Hepatocyte (in vitro differentiated cells): ENCODE measurements at regions not wholly inside any gene's neighbourhood (a gene's known extent, or its start where the extent isn't known, plus 50 kb on each side); places are given as distances from the start of the nearest gene placed in this dataset.

Source experiments
- DNase-seq: peaks from one replicate; pipeline ENCODE4 v3.0.0-alpha.2; 2016; ENCODE audit warnings: low spot score
- H2AFZ ChIP-seq: fragments of 200-600 bp; sonication (generic); 2 replicates; pipeline ENCODE4 v1.6.0; 2016; ENCODE audit warnings: antibody characterized with exemption, mild to moderate bottlenecking
- H3K27ac ChIP-seq: fragments of 200-600 bp; sonication (generic); 2 replicates; pipeline ENCODE4 v1.5.1; 2016; ENCODE audit warnings: mild to moderate bottlenecking
- H3K27me3 ChIP-seq: fragments of 200-600 bp; sonication (generic); 2 replicates; pipeline ENCODE4 v1.6.1; 2016
- H3K36me3 ChIP-seq: fragments of 200-600 bp; sonication (generic); replicated peaks from 2 replicates; pipeline ENCODE4 v1.5.1; 2016; ENCODE audit warnings: low read depth; ENCODE audit not compliant: insufficient read depth
- H3K4me1 ChIP-seq: fragments of 200-600 bp; sonication (generic); 2 replicates; pipeline ENCODE4 v1.5.1; 2016; ENCODE audit warnings: mild to moderate bottlenecking, moderate library complexity; ENCODE audit not compliant: insufficient read depth
- H3K4me2 ChIP-seq: fragments of 200-600 bp; sonication (generic); 2 replicates; pipeline ENCODE4 v1.6.0; 2016
- H3K4me3 ChIP-seq: fragments of 200-600 bp; sonication (generic); 2 replicates; pipeline ENCODE4 v1.5.1; 2016; ENCODE audit warnings: mild to moderate bottlenecking
- H3K79me2 ChIP-seq: fragments of 200-600 bp; sonication (generic); 2 replicates; pipeline ENCODE4 v1.6.0; 2017; ENCODE audit warnings: mild to moderate bottlenecking
- H3K9me2 ChIP-seq: fragments of 200-600 bp; sonication (generic); replicated peaks from 2 replicates; pipeline ENCODE4 v1.6.0; 2017; ENCODE audit warnings: mild to moderate bottlenecking; ENCODE audit not compliant: insufficient read depth
- H3K9me3 ChIP-seq: fragments of 200-600 bp; sonication (generic); 2 replicates; pipeline ENCODE4 v1.5.1; 2016; ENCODE audit warnings: low read depth, mild to moderate bottlenecking
- H4K20me1 ChIP-seq: fragments of 200-600 bp; sonication (generic); 2 replicates; pipeline ENCODE4 v1.6.0; 2016; ENCODE audit warnings: mild to moderate bottlenecking; ENCODE audit not compliant: insufficient read depth, poor library complexity, severe bottlenecking
- CTCF ChIP-seq: fragments of 200-600 bp; sonication (generic); IDR thresholded peaks from 2 replicates; pipeline ENCODE4 v1.5.1; 2016; ENCODE audit warnings: antibody characterized with exemption, mild to moderate bottlenecking; ENCODE audit not compliant: poor library complexity
- EZH2 ChIP-seq: fragments of 200-600 bp; sonication (generic); IDR thresholded peaks from 2 replicates; pipeline ENCODE4 v1.6.1; 2016; ENCODE audit warnings: antibody characterized with exemption, mild to moderate bottlenecking, borderline replicate concordance
- EZH2phosphoT487 ChIP-seq: fragments of 200-600 bp; sonication (generic); IDR thresholded peaks from one replicate; pipeline ENCODE4 v1.6.1; 2018; ENCODE audit warnings: antibody characterized with exemption, mild to moderate bottlenecking, low read depth, moderate library complexity; ENCODE audit not compliant: unreplicated experiment, severe bottlenecking
- WGBS: methylation state at CpG from one replicate; pipeline ENCODE4 v1.1.6; 2016; ENCODE audit warnings: low lambda C conversion rate; ENCODE audit errors: missing lambda C conversion rate; 5-methylcytosine and 5-hydroxymethylcytosine counted together

- no peaks in the 10 kb centered on the region for H3K9me3 ChIP-seq
- H3K36me3 ChIP-seq: no peaks in the 10 kb centered on the region
- no peaks in the 10 kb centered on the region for H3K9me2 ChIP-seq
- DNase-seq: no peak
- no peak overlapping the region for H3K4me2 ChIP-seq
- no peaks in the 10 kb centered on the region for H4K20me1 ChIP-seq
- no peaks in the 10 kb centered on the region for H3K79me2 ChIP-seq
- H3K27me3 ChIP-seq: no peaks in the 10 kb centered on the region
- no peak overlapping the region for H3K4me3 ChIP-seq
- H3K27ac ChIP-seq: no peak overlapping the region
- 90% methylated on average over 8 of the region's 8 CpGs for WGBS
- H3K4me1 ChIP-seq: no peaks in the 10 kb centered on the region
- H2AFZ ChIP-seq: no peak overlapping the region
- TF ChIP-seq CTCF (no peak), EZH2phosphoT487 (no peak), EZH2 (no peak)
These were observed 162.0 kb upstream of the MLN start for GRCh38 chr6:33965766-33966165.

- no peaks in the 10 kb centered on the region for H4K20me1 ChIP-seq
- no peak overlapping the region for H3K4me3 ChIP-seq
- no peaks in the 10 kb centered on the region for H3K79me2 ChIP-seq
- no peaks in the 10 kb centered on the region for H3K9me3 ChIP-seq
- no peak overlapping the region for H2AFZ ChIP-seq
- 81% methylated on average over 3 of the region's 3 CpGs for WGBS
- no peaks in the 10 kb centered on the region for H3K27me3 ChIP-seq
- no peaks in the 10 kb centered on the region for H3K4me1 ChIP-seq
- TF ChIP-seq EZH2: no peak
- TF ChIP-seq CTCF: no peak
- TF ChIP-seq EZH2phosphoT487: no peak
- no peak overlapping the region for H3K27ac ChIP-seq
- DNase-seq: no peak
- H3K9me2 ChIP-seq: no peaks in the 10 kb centered on the region
- H3K36me3 ChIP-seq: no peaks in the 10 kb centered on the region
- H3K4me2 ChIP-seq: no peak overlapping the region
These were observed 160.6 kb upstream of the MLN start for GRCh38 chr6:33964387-33964786.

GRCh38 chr6:33963136-33963750, 159.4 kb upstream of the MLN start:
- Histone ChIP-seq H3K4me2 (no peak overlapping the region), H3K4me1 (no peaks in the 10 kb centered on the region), H2AFZ (no peak overlapping the region), H4K20me1 (no peaks in the 10 kb centered on the region), H3K79me2 (no peaks in the 10 kb centered on the region), H3K9me3 (no peaks in the 10 kb centered on the region), H3K27ac (no peak overlapping the region), H3K9me2 (no peaks in the 10 kb centered on the region), H3K4me3 (no peak overlapping the region), H3K36me3 (no peaks in the 10 kb centered on the region), H3K27me3 (no peaks in the 10 kb centered on the region)
- DNase-seq: no peak
- WGBS: 93% methylated on average over 7 of the region's 7 CpGs
- TF ChIP-seq EZH2phosphoT487: no peak
- TF ChIP-seq CTCF: no peak
- no peak for TF ChIP-seq EZH2
